Vagina (tissue), 2 donors: ENCODE measurements at regions not wholly inside any gene's neighbourhood (a gene's known extent, or its start where the extent isn't known, plus 50 kb on each side); places are given as distances from the start of the nearest gene placed in this dataset.

Experiments
- DNase-seq, 2 donors: peaks; one replicate each; pipeline ENCODE4 v3.0.0-alpha.2; 2017; ENCODE audit errors: extremely low spot score in 2 of 2
- H3K27ac ChIP-seq: fragments of 200-600 bp; sonication (generic); one replicate; pipeline ENCODE4 v1.5.1; 2019
- H3K27me3 ChIP-seq: fragments of 200-600 bp; sonication (generic); one replicate; pipeline ENCODE4 v1.5.1; 2019
- H3K36me3 ChIP-seq, 2 donors: fragments of 200-600 bp; sonication (generic); one replicate each; pipeline ENCODE4 v1.5.1; 2017 to 2019
- H3K4me1 ChIP-seq: fragments of 200-600 bp; sonication (generic); one replicate; pipeline ENCODE4 v1.5.1; 2019
- H3K4me3 ChIP-seq, 2 donors: fragments of 200-600 bp; sonication (generic); 1 replicate in 1 of 2; 2 replicates in 1 of 2; pipeline ENCODE4 v1.5.1; 2016 to 2019
- H3K9me3 ChIP-seq: fragments of 200-600 bp; sonication (generic); one replicate; pipeline ENCODE4 v1.5.1; 2019
- CTCF ChIP-seq, 3 experiments: fragments of 450-650 bp in 2 of 3; fragments of 200-600 bp in 1 of 3; sonication (generic) in 1 of 3; IDR thresholded peaks; one replicate each; pipeline ENCODE4 v1.5.1; 2017 to 2019; ENCODE audit warnings: antibody characterized with exemption in 3 of 3, mild to moderate bottlenecking in 2 of 3, moderate library complexity in 2 of 3
- POLR2A ChIP-seq, 2 donors: fragments of 450-650 bp; IDR thresholded peaks; one replicate each; pipeline ENCODE4 v1.6.1; 2017; ENCODE audit warnings: antibody characterized with exemption in 2 of 2, mild to moderate bottlenecking in 2 of 2, moderate library complexity in 2 of 2
- POLR2AphosphoS5 ChIP-seq, 2 donors: sonication (generic); formaldehyde crosslinking; IDR thresholded peaks; one replicate each; pipeline ENCODE4 v1.9.0; 2017; ENCODE audit warnings: antibody characterized with exemption in 2 of 2, mild to moderate bottlenecking in 2 of 2, low read depth in 1 of 2; ENCODE audit not compliant: insufficient read depth in 1 of 2
- intact Hi-C: fragments of 100-400 bp; cut with DNase I; formaldehyde crosslinking; loops from one replicate; pipeline ENCODE4 v1.15.1; 2023

DNA sequence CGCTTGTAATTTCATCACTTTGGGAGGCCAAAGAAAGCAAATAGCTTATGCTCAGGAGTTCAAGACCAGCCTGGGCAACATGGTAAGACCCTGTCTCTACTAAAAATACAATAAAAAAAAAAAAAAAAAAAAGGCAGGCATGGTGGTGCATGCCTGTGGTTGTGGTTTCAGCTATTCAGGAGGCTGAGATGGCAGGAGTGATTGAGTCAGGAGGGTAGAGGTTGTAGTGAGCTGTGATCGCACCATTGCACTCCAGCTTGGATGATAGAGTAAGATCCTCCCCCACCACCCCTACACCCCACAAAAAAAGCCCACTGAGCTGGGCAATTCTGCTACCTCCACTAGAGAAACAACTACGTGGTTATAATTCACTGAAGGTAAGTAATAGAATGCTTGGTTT, 118.8 kb upstream of the PCDH18 start:
- Histone ChIP-seq H3K4me1 (no peaks in the 10 kb centered on the region), H3K27ac (no peak overlapping the region), H3K4me3 (no peak overlapping the region), H3K27me3 (no peaks in the 10 kb centered on the region), H3K9me3 (no peaks in the 10 kb centered on the region), H3K36me3 (no peaks in the 10 kb centered on the region)
- intact Hi-C loops, result no loop called here
- no peak for TF ChIP-seq POLR2A (IDR thresholded peaks at IDR 0.05)
- no peak for TF ChIP-seq POLR2AphosphoS5 (IDR thresholded peaks at IDR 0.05; ENCODE audit: insufficient read depth in 1 of 2, low read depth in 1 of 2)
- TF ChIP-seq CTCF (IDR thresholded peaks at IDR 0.05), result no peak
- DNase-seq, result no peak

GRCh38 chr4:137649711-137650450, 117.6 kb upstream of the PCDH18 start:
- no peaks in the 10 kb centered on the region for H3K9me3 ChIP-seq
- no peaks in the 10 kb centered on the region for H3K4me1 ChIP-seq
- H3K4me3 ChIP-seq, result no peak overlapping the region
- no peaks in the 10 kb centered on the region for H3K36me3 ChIP-seq
- TF ChIP-seq CTCF (IDR thresholded peaks at IDR 0.05) (no peak), POLR2A (IDR thresholded peaks at IDR 0.05) (no peak), POLR2AphosphoS5 (IDR thresholded peaks at IDR 0.05; ENCODE audit: insufficient read depth in 1 of 2, low read depth in 1 of 2) (no peak)
- DNase-seq, result no peak
- intact Hi-C loops, result loop anchor here (5.0 kb wide), 1 partner anchor 267 kb away; no protein-coding TSS in a partner anchor
- H3K27me3 ChIP-seq, result no peaks in the 10 kb centered on the region
- H3K27ac ChIP-seq, result no peak overlapping the region

DNA sequence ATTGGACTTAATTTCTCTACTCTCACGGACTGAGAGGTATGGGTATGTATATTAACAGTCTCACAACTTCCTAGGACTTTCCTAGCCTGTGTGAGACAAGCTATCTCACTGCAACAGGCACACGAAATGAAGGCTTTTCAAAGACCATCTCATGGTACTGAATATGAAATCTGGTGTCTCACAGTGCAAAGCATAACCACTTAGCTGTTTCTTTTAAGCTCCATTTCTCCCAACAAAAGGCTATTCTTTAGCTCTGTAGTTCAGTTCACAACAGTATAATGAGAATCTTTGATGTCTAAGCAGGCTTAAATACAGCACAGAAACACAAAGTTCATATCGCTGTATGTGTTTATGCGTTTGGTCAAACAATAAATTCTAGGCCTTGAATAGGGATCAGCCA, 116.2 kb upstream of the PCDH18 start:
- TF ChIP-seq POLR2A (IDR thresholded peaks at IDR 0.05), result no peak
- no peak for TF ChIP-seq POLR2AphosphoS5 (IDR thresholded peaks at IDR 0.05; ENCODE audit: insufficient read depth in 1 of 2, low read depth in 1 of 2)
- TF ChIP-seq CTCF (IDR thresholded peaks at IDR 0.05), result no peak
- Histone ChIP-seq H3K4me3 (no peak overlapping the region), H3K9me3 (no peaks in the 10 kb centered on the region), H3K27me3 (no peaks in the 10 kb centered on the region), H3K36me3 (no peaks in the 10 kb centered on the region), H3K27ac (no peak overlapping the region), H3K4me1 (no peaks in the 10 kb centered on the region)
- DNase-seq, result no peak
- intact Hi-C loops, result loop anchor here (5.0 kb wide), 1 partner anchor 269 kb away; no protein-coding TSS in a partner anchor

DNA sequence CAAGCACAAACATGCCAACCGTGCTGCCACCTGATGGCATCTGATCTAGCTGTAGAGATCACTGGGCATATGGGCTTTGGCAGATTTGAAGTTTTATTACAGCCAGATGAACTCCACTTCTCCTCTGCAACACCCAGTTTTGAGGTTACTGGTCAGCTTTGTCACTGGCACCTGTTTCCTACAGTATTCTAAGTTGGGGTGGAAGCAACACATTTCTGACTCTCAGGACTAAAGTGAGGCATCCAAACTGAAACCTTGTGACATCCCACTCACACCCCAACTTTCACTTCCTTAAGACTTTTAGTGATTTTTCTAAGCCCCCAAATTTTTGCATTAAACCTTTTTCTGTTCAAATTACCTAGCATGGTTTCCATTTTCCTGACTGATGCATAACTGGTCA, 115.1 kb upstream of the PCDH18 start:
- Histone ChIP-seq H3K27ac (no peak overlapping the region), H3K36me3 (no peaks in the 10 kb centered on the region), H3K4me3 (no peak overlapping the region), H3K9me3 (no peaks in the 10 kb centered on the region), H3K27me3 (no peaks in the 10 kb centered on the region), H3K4me1 (no peaks in the 10 kb centered on the region)
- TF ChIP-seq POLR2AphosphoS5 (IDR thresholded peaks at IDR 0.05; ENCODE audit: insufficient read depth in 1 of 2, low read depth in 1 of 2) (no peak), CTCF (IDR thresholded peaks at IDR 0.05) (no peak), POLR2A (IDR thresholded peaks at IDR 0.05) (no peak)
- intact Hi-C loops, result loop anchor here (5.0 kb wide), 1 partner anchor 270 kb away; no protein-coding TSS in a partner anchor
- no peak for DNase-seq

DNA sequence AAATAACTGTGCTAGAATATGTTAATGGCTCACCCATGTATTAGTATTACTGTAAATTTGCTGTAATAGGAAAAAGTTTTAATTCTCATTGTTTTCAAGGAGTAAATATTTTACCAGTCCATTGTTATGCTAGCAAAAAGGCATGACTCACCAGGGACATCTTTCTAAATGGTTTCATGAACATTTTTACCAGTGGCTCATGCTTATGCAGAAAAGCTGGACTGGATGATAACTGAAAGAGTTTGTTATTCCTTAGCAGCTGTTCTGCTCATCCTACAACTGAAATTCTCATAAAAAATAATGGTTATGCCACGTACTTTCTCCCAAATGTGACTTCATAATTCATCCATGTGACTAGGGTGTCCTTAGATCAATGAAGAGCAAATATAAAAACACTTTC, 111.9 kb upstream of the PCDH18 start:
- TF ChIP-seq POLR2AphosphoS5 (IDR thresholded peaks at IDR 0.05; ENCODE audit: insufficient read depth in 1 of 2, low read depth in 1 of 2), result no peak
- TF ChIP-seq POLR2A (IDR thresholded peaks at IDR 0.05), result no peak
- TF ChIP-seq CTCF (IDR thresholded peaks at IDR 0.05), result no peak
- Histone ChIP-seq H3K9me3 (no peaks in the 10 kb centered on the region), H3K27ac (no peak overlapping the region), H3K4me1 (no peaks in the 10 kb centered on the region), H3K4me3 (no peak overlapping the region), H3K36me3 (no peaks in the 10 kb centered on the region), H3K27me3 (no peaks in the 10 kb centered on the region)
- intact Hi-C loops, result no loop called here
- no peak for DNase-seq
